ENCODE measurements at regions not wholly inside any gene's neighbourhood (a gene's known extent, or its start where the extent isn't known, plus 50 kb on each side); places are given as distances from the start of the nearest gene placed in this dataset.

- H3K4me2 ChIP-seq (ENCODE audit: low read depth, low read length): no peak overlapping the region
- H2BK15ac ChIP-seq (ENCODE audit: low read depth, low read length): no peak overlapping the region
- no peak overlapping the region for H3K27ac ChIP-seq (ENCODE audit: insufficient read depth, low read length)
- H3K9me1 ChIP-seq (ENCODE audit: insufficient read depth, low read length): no peaks in the 10 kb centered on the region
- CTCF ChIA-PET: no interaction called here
- H3K9me3 ChIP-seq (ENCODE audit: control insufficient read depth, insufficient read depth, low read length): peaks cover 17% of the 10 kb centered on the region
- H2BK20ac ChIP-seq (ENCODE audit: low read depth, low read length): no peak overlapping the region
- H3K23ac ChIP-seq (ENCODE audit: low read depth, low read length): no peak overlapping the region
- no peak overlapping the region for H2AK9ac ChIP-seq (replicated peaks; ENCODE audit: low read depth, low read length, poor library complexity)
- intact Hi-C loops (cut with micrococcal nuclease) (no loop called here), dilution Hi-C loops (cut with HindIII; ENCODE audit: low sequenced_read_pairs, unreplicated experiment) (no loop called here), in situ Hi-C loops (cut with MboI; ENCODE audit: low sequenced_read_pairs) (no loop called here)
- no peak overlapping the region for H4K5ac ChIP-seq (ENCODE audit: low read depth, low read length)
- no peak overlapping the region for H2BK5ac ChIP-seq (ENCODE audit: low read depth, low read length, poor library complexity, severe bottlenecking)
- DNase-seq: no peak
- no peak overlapping the region for H3K4me3 ChIP-seq (ENCODE audit: insufficient read depth, low read depth, low read length)
- H3K4ac ChIP-seq (ENCODE audit: low read depth, low read length): no peak overlapping the region
- no peaks in the 10 kb centered on the region for H3K36me3 ChIP-seq (ENCODE audit: control insufficient read depth, insufficient read depth, low read length)
- ATAC-seq (ENCODE audit: low read depth): no peak
- H2AFZ ChIP-seq (replicated peaks; ENCODE audit: low read length, poor library complexity): no peak overlapping the region
- no peak overlapping the region for H3K14ac ChIP-seq (replicated peaks; ENCODE audit: low read depth, low read length)
- no peak overlapping the region for H4K8ac ChIP-seq (ENCODE audit: low read depth in 2 of 2, low read length in 2 of 2)
- no peak overlapping the region for H4K91ac ChIP-seq (ENCODE audit: insufficient read depth, low read depth, low read length)
- TF ChIP-seq RFX5 (IDR thresholded peaks at IDR 0.05; ENCODE audit: low read depth, low read length) (no peak), FOS (IDR thresholded peaks at IDR 0.05; ENCODE audit: low read depth, low read length) (no peak), CEBPB (IDR thresholded peaks at IDR 0.05; ENCODE audit: low read depth, low read length) (no peak), POLR2A (IDR thresholded peaks at IDR 0.05; ENCODE audit: low read depth, low read length) (no peak), BHLHE40 (IDR thresholded peaks at IDR 0.05; ENCODE audit: low read depth, low read length) (no peak), USF2 (IDR thresholded peaks at IDR 0.05; ENCODE audit: low read depth, low read length) (no peak), MAZ (IDR thresholded peaks at IDR 0.05; ENCODE audit: borderline replicate concordance, low read depth, low read length) (no peak), SMC3 (IDR thresholded peaks at IDR 0.05; ENCODE audit: low read depth, low read length) (no peak), RAD21 (IDR thresholded peaks at IDR 0.05; ENCODE audit: low read length) (no peak), NFE2L2 (IDR thresholded peaks at IDR 0.05; ENCODE audit: low read depth, low read length) (no peak), ELK1 (IDR thresholded peaks at IDR 0.05; ENCODE audit: borderline replicate concordance, low read depth, low read length) (no peak), MAFK (IDR thresholded peaks at IDR 0.05; ENCODE audit: low read depth, low read length) (no peak), RCOR1 (IDR thresholded peaks at IDR 0.05; ENCODE audit: insufficient replicate concordance, low read length) (no peak), MXI1 (IDR thresholded peaks at IDR 0.05; ENCODE audit: borderline replicate concordance, low read depth, low read length) (no peak), CHD1 (IDR thresholded peaks at IDR 0.05; ENCODE audit: low read depth, low read length) (no peak)
- TF ChIP-seq, protein P1, sequence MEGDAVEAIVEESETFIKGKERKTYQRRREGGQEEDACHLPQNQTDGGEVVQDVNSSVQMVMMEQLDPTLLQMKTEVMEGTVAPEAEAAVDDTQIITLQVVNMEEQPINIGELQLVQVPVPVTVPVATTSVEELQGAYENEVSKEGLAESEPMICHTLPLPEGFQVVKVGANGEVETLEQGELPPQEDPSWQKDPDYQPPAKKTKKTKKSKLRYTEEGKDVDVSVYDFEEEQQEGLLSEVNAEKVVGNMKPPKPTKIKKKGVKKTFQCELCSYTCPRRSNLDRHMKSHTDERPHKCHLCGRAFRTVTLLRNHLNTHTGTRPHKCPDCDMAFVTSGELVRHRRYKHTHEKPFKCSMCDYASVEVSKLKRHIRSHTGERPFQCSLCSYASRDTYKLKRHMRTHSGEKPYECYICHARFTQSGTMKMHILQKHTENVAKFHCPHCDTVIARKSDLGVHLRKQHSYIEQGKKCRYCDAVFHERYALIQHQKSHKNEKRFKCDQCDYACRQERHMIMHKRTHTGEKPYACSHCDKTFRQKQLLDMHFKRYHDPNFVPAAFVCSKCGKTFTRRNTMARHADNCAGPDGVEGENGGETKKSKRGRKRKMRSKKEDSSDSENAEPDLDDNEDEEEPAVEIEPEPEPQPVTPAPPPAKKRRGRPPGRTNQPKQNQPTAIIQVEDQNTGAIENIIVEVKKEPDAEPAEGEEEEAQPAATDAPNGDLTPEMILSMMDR (conservative IDR thresholded peaks at IDR 0.05; ENCODE audit: low read depth, low read length): no peak
- no peak overlapping the region for H3K18ac ChIP-seq (ENCODE audit: low read depth, low read length)
- H3K4me1 ChIP-seq (ENCODE audit: control insufficient read depth, insufficient read depth, low read length): no peaks in the 10 kb centered on the region
- H2AK5ac ChIP-seq (ENCODE audit: low read depth, low read length): no peak overlapping the region
- no peak overlapping the region for H2BK120ac ChIP-seq (ENCODE audit: low read depth, low read length)
- BruUV-seq (replicated peaks): no TSS peak
- WGBS, 2 experiments (ENCODE audit: extremely low coverage in 2 of 2, insufficient read length in 1 of 2): 0% methylated on average over 1 of the region's 6 CpGs; no CpG with 5 or more reads in 1 of the 2 experiments
- no peaks in the 10 kb centered on the region for H3K79me1 ChIP-seq (ENCODE audit: low read depth in 1 of 2, low read length in 2 of 2)
- POLR2A ChIA-PET (ENCODE audit: unreplicated experiment): no interaction called here
- no peak overlapping the region for H3K9ac ChIP-seq (ENCODE audit: low read depth, low read length)
- no peak overlapping the region for H3K56ac ChIP-seq (ENCODE audit: extremely low read depth, insufficient read depth, low read length)
- no peaks in the 10 kb centered on the region for H4K20me1 ChIP-seq (ENCODE audit: insufficient read depth, low read length)
- H3K27me3 ChIP-seq (ENCODE audit: control insufficient read depth, insufficient read depth, low read length): no peaks in the 10 kb centered on the region
Observed at GRCh38 chr5:6850106-6850432, 136.8 kb downstream of the TENT4A start.

All from IMR-90 (cell line).